ENCODE measurements at regions not wholly inside any gene's neighbourhood (a gene's known extent, or its start where the extent isn't known, plus 50 kb on each side); places are given as distances from the start of the nearest gene placed in this dataset.

DNA sequence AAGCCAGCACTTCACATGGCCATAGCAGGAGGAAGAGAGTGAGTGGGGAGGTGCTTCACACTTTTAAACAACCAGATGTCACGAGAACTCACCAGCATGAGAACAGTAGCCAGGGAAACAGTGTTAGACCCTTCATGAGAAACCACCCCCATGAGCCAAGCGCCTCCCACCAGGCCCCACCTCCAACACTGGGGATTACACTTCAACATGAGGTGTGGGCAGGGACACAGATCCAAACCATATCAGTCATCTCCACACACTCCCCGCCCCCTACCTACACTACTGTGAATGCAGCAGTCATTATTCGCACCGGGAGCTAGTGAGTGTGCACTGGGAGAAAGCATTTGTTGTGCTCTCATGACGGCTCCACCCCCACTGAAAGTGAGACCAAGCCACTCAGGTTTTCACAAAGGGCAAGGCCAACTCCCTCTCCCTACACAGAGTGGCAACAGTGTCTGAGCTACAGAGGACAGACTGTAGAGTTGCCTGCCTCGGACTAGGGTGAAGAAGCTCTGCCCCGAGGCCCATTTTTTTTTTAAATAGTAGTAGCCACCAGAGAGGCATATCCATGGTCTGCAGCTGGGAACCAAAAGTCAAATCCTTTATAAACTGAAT is 125.6 kb downstream of the BARHL2 start:
- no peaks in the 10 kb centered on the region for H3K27me3 ChIP-seq (ENCODE audit: control insufficient read depth, insufficient read depth, low read length)
- H3K4me3 ChIP-seq (ENCODE audit: low read depth, low read length) = no peak overlapping the region
- no peaks in the 10 kb centered on the region for H3K9me3 ChIP-seq (ENCODE audit: control insufficient read depth, insufficient read depth, low read length)
- no peak overlapping the region for H3K9ac ChIP-seq (ENCODE audit: low read depth, low read length)
- H3K4me1 ChIP-seq (ENCODE audit: control insufficient read depth, insufficient read depth, low read length) = no peaks in the 10 kb centered on the region
- H3K36me3 ChIP-seq (ENCODE audit: control insufficient read depth, insufficient read depth, low read length) = no peaks in the 10 kb centered on the region
- H3K27ac ChIP-seq (ENCODE audit: low read depth, low read length) = no peak overlapping the region

DNA sequence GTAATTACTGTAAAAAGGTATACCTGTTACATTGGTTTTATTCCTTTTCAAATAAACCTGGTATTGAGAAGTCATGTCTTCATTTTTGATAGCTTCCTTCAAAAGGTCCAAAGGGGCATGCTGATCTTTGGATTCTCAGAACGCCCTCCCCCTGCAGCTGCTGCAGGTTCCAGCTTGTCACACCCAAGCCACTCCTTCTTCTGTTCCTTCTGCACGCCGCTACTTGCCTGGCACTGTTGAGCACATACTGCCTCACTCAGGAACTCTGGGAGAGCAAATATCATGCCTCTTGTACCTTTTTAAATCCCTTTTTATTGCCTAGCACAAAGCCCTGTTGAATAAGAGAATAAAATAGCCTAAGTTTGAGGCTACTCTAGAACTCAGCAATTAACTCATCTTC is 136.9 kb downstream of the BARHL2 start:
- H3K9ac ChIP-seq (ENCODE audit: low read depth, low read length) = no peak overlapping the region
- H3K36me3 ChIP-seq (ENCODE audit: control insufficient read depth, insufficient read depth, low read length) = no peaks in the 10 kb centered on the region
- H3K27me3 ChIP-seq (ENCODE audit: control insufficient read depth, insufficient read depth, low read length) = no peaks in the 10 kb centered on the region
- H3K4me1 ChIP-seq (ENCODE audit: control insufficient read depth, insufficient read depth, low read length) = no peaks in the 10 kb centered on the region
- no peaks in the 10 kb centered on the region for H3K9me3 ChIP-seq (ENCODE audit: control insufficient read depth, insufficient read depth, low read length)
- no peak overlapping the region for H3K27ac ChIP-seq (ENCODE audit: low read depth, low read length)
- no peak overlapping the region for H3K4me3 ChIP-seq (ENCODE audit: low read depth, low read length)

GRCh38 chr1:90579212-90579802 is 137.8 kb downstream of the BARHL2 start:
- Histone ChIP-seq H3K4me3 (ENCODE audit: low read depth, low read length) (no peak overlapping the region), H3K27me3 (ENCODE audit: control insufficient read depth, insufficient read depth, low read length) (no peaks in the 10 kb centered on the region), H3K4me1 (ENCODE audit: control insufficient read depth, insufficient read depth, low read length) (no peaks in the 10 kb centered on the region), H3K9ac (ENCODE audit: low read depth, low read length) (no peak overlapping the region), H3K9me3 (ENCODE audit: control insufficient read depth, insufficient read depth, low read length) (no peaks in the 10 kb centered on the region), H3K36me3 (ENCODE audit: control insufficient read depth, insufficient read depth, low read length) (no peaks in the 10 kb centered on the region), H3K27ac (ENCODE audit: low read depth, low read length) (no peak overlapping the region)

DNA sequence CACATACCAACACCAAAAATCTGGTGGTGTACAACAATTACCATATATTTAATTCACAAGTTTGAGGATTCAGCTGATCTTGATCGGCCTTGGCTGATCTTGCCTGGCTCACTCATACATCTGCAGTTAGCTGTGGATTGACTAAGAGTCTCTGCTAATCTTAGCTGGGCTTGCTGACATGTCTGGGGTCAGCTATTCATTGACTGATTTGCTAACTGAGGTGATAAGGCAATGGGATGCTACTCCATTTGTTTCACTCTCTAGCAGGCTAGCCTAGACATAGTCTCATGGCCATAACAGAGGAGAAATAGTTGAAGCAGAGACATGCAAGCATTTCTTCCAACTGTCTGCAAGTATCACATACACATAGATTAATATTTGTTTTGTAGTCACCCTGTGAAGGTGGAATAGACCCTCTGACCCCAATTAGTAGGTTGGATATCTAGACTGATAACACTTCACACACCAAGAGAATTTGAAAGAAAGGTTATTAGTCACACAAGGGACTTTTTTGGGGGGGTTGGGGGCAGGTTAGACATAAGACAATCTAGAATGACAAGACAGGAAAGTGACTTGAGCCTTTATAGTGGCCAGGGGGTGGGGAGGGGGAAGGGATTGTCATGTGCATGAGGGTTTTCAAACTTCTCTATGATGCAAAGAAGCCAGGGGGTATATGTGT is 142.3 kb downstream of the BARHL2 start:
- Histone ChIP-seq H3K36me3 (ENCODE audit: control insufficient read depth, insufficient read depth, low read length) (no peaks in the 10 kb centered on the region), H3K4me1 (ENCODE audit: control insufficient read depth, insufficient read depth, low read length) (no peaks in the 10 kb centered on the region), H3K9me3 (ENCODE audit: control insufficient read depth, insufficient read depth, low read length) (no peaks in the 10 kb centered on the region), H3K27ac (ENCODE audit: low read depth, low read length) (no peak overlapping the region), H3K9ac (ENCODE audit: low read depth, low read length) (no peak overlapping the region), H3K27me3 (ENCODE audit: control insufficient read depth, insufficient read depth, low read length) (no peaks in the 10 kb centered on the region), H3K4me3 (ENCODE audit: low read depth, low read length) (no peak overlapping the region)

DNA sequence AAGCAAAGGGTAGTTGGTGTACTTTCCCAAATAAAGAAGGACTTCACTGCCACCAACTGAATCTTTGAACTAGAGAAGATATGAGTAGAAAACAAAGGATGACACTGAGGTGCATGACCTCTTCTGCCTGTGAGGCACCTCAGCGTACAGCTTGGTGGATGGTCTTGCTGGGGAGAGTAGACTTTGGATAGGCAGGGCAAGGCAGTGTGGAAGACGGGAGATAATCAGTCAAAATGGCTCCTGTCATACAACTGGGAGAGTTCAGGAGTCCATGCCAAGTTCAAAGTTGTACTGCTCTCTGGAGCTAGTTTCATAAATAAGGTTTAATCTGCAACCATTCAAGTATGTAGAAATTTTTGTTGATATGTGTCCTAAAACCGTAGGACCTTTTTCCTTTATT is 143.4 kb downstream of the BARHL2 start:
- no peaks in the 10 kb centered on the region for H3K36me3 ChIP-seq (ENCODE audit: control insufficient read depth, insufficient read depth, low read length)
- no peaks in the 10 kb centered on the region for H3K9me3 ChIP-seq (ENCODE audit: control insufficient read depth, insufficient read depth, low read length)
- H3K9ac ChIP-seq (ENCODE audit: low read depth, low read length) = no peak overlapping the region
- H3K4me3 ChIP-seq (ENCODE audit: low read depth, low read length) = no peak overlapping the region
- H3K27ac ChIP-seq (ENCODE audit: low read depth, low read length) = no peak overlapping the region
- H3K27me3 ChIP-seq (ENCODE audit: control insufficient read depth, insufficient read depth, low read length) = no peaks in the 10 kb centered on the region
- no peaks in the 10 kb centered on the region for H3K4me1 ChIP-seq (ENCODE audit: control insufficient read depth, insufficient read depth, low read length)

DNA sequence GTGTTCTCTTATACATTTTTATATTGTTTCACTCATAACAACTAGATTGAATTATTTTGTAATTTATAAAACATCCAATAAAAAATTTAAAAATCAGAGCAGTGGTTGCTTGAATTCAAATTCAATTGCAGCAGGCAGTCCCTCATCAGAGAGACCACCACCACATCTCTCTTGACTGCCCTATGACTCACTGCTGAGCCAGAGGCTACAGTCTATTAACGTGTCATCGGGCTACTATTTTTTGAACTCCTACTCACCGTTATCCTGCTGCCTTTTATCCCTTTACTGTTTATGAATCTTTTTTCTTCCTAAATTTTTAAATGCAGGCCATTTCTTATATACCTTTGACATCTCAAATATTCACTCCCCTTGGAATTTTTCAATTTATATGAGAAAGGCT is 144.7 kb downstream of the BARHL2 start:
- no peak overlapping the region for H3K9ac ChIP-seq (ENCODE audit: low read depth, low read length)
- H3K9me3 ChIP-seq (ENCODE audit: control insufficient read depth, insufficient read depth, low read length) = no peaks in the 10 kb centered on the region
- H3K4me1 ChIP-seq (ENCODE audit: control insufficient read depth, insufficient read depth, low read length) = no peaks in the 10 kb centered on the region
- H3K4me3 ChIP-seq (ENCODE audit: low read depth, low read length) = no peak overlapping the region
- no peak overlapping the region for H3K27ac ChIP-seq (ENCODE audit: low read depth, low read length)
- no peaks in the 10 kb centered on the region for H3K36me3 ChIP-seq (ENCODE audit: control insufficient read depth, insufficient read depth, low read length)
- H3K27me3 ChIP-seq (ENCODE audit: control insufficient read depth, insufficient read depth, low read length) = no peaks in the 10 kb centered on the region

DNA sequence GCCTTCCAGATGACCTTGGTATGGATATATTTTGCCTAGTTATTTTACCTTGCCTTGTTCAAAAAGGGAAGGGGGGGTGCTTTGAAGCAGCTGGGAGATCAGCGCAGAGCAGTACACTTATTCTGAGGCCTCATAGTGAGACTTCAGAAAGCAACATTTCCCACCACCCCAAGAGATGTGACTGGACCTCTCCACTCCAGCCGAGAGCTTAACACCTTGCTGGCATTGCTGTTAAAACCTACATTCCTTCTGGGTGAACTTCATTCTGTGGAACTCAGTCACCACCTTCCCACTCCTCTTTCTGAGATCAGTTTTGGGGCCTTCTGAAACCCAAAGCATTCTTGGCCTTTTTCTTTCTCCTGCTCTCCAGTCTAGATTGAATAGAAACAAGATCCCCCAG is 148.7 kb downstream of the BARHL2 start:
- no peak overlapping the region for H3K9ac ChIP-seq (ENCODE audit: low read depth, low read length)
- H3K27ac ChIP-seq (ENCODE audit: low read depth, low read length) = no peak overlapping the region
- no peak overlapping the region for H3K4me3 ChIP-seq (ENCODE audit: low read depth, low read length)
- peaks cover 18% of the 10 kb centered on the region for H3K27me3 ChIP-seq (ENCODE audit: control insufficient read depth, insufficient read depth, low read length)
- H3K9me3 ChIP-seq (ENCODE audit: control insufficient read depth, insufficient read depth, low read length) = no peaks in the 10 kb centered on the region
- peaks cover 4% of the 10 kb centered on the region; the same call in 1 of the 2 replicates for H3K4me1 ChIP-seq (ENCODE audit: control insufficient read depth, insufficient read depth, low read length)
- no peaks in the 10 kb centered on the region for H3K36me3 ChIP-seq (ENCODE audit: control insufficient read depth, insufficient read depth, low read length)

DNA sequence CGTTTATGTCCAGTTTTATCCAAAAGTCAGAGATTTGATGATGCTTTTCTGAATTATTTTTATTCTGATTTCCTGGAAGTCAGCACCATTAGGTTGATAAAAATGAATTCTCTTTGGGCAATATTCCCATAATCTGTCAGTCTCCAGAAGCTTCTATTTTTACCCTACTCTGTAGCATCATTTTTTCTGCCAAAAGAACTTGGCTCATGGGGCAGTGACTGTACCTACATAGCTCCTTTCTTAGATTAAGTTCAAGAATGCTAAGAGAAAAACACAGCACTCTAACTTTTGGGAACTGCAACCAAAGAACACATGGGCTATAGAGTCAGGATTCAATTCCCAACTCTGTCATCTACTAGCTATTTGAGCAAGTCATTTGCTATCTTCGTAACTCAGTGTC is 152.9 kb downstream of the BARHL2 start:
- Histone ChIP-seq H3K9ac (ENCODE audit: low read depth, low read length) (no peak overlapping the region), H3K27me3 (ENCODE audit: control insufficient read depth, insufficient read depth, low read length) (peaks cover 54% of the 10 kb centered on the region), H3K9me3 (ENCODE audit: control insufficient read depth, insufficient read depth, low read length) (no peaks in the 10 kb centered on the region), H3K4me1 (ENCODE audit: control insufficient read depth, insufficient read depth, low read length) (peaks cover 31% of the 10 kb centered on the region), H3K4me3 (ENCODE audit: low read depth, low read length) (no peak overlapping the region), H3K27ac (ENCODE audit: low read depth, low read length) (no peak overlapping the region), H3K36me3 (ENCODE audit: control insufficient read depth, insufficient read depth, low read length) (no peaks in the 10 kb centered on the region)

DNA sequence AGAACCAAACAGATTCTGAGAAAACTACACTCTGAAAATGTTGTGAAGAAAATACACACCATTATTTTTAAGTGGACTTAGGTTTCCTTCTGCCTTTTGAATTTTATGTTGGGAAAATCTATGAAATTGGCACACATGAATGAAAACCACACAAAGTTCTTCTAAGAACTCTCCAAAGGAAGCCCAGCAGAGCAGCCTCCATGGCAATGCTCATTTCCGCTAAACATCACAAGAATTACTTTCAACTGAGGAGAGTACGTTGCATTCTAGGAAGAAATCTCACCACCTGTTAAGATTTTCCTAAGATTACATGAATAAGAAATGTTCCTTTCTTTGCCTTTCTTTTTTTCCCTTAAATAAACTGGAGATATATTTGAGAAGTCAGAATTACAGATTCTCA is 154.2 kb downstream of the BARHL2 start:
- Histone ChIP-seq H3K27me3 (ENCODE audit: control insufficient read depth, insufficient read depth, low read length) (peaks cover 67% of the 10 kb centered on the region), H3K27ac (ENCODE audit: low read depth, low read length) (no peak overlapping the region), H3K4me3 (ENCODE audit: low read depth, low read length) (no peak overlapping the region), H3K36me3 (ENCODE audit: control insufficient read depth, insufficient read depth, low read length) (no peaks in the 10 kb centered on the region), H3K4me1 (ENCODE audit: control insufficient read depth, insufficient read depth, low read length) (peaks cover 43% of the 10 kb centered on the region), H3K9me3 (ENCODE audit: control insufficient read depth, insufficient read depth, low read length) (no peaks in the 10 kb centered on the region), H3K9ac (ENCODE audit: low read depth, low read length) (no peak overlapping the region)

GRCh38 chr1:90561911-90562310 is 155.2 kb downstream of the BARHL2 start:
- Histone ChIP-seq H3K9me3 (ENCODE audit: control insufficient read depth, insufficient read depth, low read length) (no peaks in the 10 kb centered on the region), H3K9ac (ENCODE audit: low read depth, low read length) (no peak overlapping the region), H3K27ac (ENCODE audit: low read depth, low read length) (peak overlapping the region; percentile 82), H3K36me3 (ENCODE audit: control insufficient read depth, insufficient read depth, low read length) (no peaks in the 10 kb centered on the region), H3K4me3 (ENCODE audit: low read depth, low read length) (0 out of 2 replicates have a peak overlapping the region, but pooled peaks have one; percentile 11), H3K4me1 (ENCODE audit: control insufficient read depth, insufficient read depth, low read length) (peaks cover 45% of the 10 kb centered on the region), H3K27me3 (ENCODE audit: control insufficient read depth, insufficient read depth, low read length) (peaks cover 69% of the 10 kb centered on the region)

DNA sequence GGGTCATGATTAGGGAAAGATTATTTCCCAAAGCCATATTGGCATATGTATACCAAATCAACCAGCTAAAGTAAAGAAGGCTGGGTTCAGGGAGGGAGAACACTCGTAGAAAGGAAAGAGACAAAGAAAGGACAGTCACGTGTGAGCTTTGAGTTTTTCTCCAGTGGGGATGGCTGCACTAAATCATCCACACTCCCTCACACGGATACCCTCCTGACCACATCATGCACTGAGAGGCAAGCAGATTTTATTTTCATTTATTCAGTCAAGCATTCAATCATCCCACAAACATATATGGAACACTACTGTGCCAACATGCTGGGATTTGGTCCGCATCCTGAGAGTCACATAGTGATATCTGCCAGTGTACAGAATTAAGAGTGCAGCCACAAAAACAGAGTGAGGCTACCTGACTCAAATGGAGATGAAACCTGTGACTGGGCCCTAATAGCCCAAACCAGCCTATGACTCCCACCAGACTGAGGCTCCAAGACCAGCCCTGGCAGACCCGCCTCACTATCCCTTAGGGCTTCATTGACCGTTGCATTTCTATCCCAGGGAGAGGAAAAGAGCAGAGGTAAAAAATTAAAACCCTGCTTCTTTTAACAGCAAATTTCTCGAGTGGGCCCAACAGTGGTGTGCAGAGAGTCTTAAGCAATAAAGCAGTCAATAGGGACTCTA is 155.9 kb downstream of the BARHL2 start:
- Histone ChIP-seq H3K36me3 (ENCODE audit: control insufficient read depth, insufficient read depth, low read length) (no peaks in the 10 kb centered on the region), H3K4me3 (ENCODE audit: low read depth, low read length) (0 out of 2 replicates have a peak overlapping the region, but pooled peaks have one; percentile 3), H3K27ac (ENCODE audit: low read depth, low read length) (peak overlapping the region; percentile 80), H3K9ac (ENCODE audit: low read depth, low read length) (no peak overlapping the region), H3K27me3 (ENCODE audit: control insufficient read depth, insufficient read depth, low read length) (peaks cover 69% of the 10 kb centered on the region), H3K9me3 (ENCODE audit: control insufficient read depth, insufficient read depth, low read length) (no peaks in the 10 kb centered on the region), H3K4me1 (ENCODE audit: control insufficient read depth, insufficient read depth, low read length) (peaks cover 45% of the 10 kb centered on the region)
